Thyroid gland (tissue), 4 donors: ENCODE measurements at regions not wholly inside any gene's neighbourhood (a gene's known extent, or its start where the extent isn't known, plus 50 kb on each side); places are given as distances from the start of the nearest gene placed in this dataset.

Experiments
- POLR2A ChIP-seq, 2 donors: fragments of 450-650 bp; IDR thresholded peaks; one replicate each; pipeline ENCODE4 v1.6.1; 2017; ENCODE audit warnings: antibody characterized with exemption in 2 of 2, mild to moderate bottlenecking in 2 of 2, moderate library complexity in 1 of 2
- TF ChIP-seq, protein P1 (sequence below), 6 experiments: fragments of 200-600 bp in 3 of 6; fragments of 450-650 bp in 3 of 6; sonication (generic) in 3 of 6; IDR thresholded peaks; one replicate each; pipeline ENCODE4 v1.5.1; 2016 to 2019; ENCODE audit warnings: antibody characterized with exemption in 6 of 6, mild to moderate bottlenecking in 2 of 6, inconsistent platforms in 1 of 6, moderate library complexity in 1 of 6

DNA sequence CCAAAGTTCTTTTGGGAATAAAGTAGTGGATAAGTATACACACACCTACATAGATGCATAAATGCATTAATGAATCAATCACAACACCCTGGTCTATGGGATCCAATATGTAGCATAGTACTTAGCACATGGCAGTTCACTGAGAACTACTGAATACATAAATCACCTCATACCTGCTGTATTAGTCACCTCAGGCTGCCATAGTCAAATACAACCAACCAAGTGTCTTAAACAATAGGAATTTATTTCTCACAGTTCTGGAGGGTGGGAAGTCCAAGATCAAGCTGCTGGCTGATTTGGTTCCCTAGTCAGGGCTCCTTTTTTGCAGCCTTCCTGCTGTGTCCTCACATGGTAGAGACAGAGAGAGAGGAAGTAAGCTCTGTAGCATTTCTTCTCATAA, 228.2 kb downstream of the NHLRC3 start:
- TF ChIP-seq, protein P1, sequence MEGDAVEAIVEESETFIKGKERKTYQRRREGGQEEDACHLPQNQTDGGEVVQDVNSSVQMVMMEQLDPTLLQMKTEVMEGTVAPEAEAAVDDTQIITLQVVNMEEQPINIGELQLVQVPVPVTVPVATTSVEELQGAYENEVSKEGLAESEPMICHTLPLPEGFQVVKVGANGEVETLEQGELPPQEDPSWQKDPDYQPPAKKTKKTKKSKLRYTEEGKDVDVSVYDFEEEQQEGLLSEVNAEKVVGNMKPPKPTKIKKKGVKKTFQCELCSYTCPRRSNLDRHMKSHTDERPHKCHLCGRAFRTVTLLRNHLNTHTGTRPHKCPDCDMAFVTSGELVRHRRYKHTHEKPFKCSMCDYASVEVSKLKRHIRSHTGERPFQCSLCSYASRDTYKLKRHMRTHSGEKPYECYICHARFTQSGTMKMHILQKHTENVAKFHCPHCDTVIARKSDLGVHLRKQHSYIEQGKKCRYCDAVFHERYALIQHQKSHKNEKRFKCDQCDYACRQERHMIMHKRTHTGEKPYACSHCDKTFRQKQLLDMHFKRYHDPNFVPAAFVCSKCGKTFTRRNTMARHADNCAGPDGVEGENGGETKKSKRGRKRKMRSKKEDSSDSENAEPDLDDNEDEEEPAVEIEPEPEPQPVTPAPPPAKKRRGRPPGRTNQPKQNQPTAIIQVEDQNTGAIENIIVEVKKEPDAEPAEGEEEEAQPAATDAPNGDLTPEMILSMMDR (IDR thresholded peaks at IDR 0.05), result no peak
- no peak for TF ChIP-seq POLR2A (IDR thresholded peaks at IDR 0.05)
